Body of pancreas (tissue), 4 donors: ENCODE measurements at regions not wholly inside any gene's neighbourhood (a gene's known extent, or its start where the extent isn't known, plus 50 kb on each side); places are given as distances from the start of the nearest gene placed in this dataset.
"Not testable (repeated sequence)": the region's sequence is repeated elsewhere in the genome, so short reads cannot be mapped to it uniquely, and the experiment has no call there.

ENCODE experiments used
- POLR2A ChIP-seq, 3 donors: fragments of 450-650 bp; IDR thresholded peaks; one replicate each; pipeline ENCODE4 v1.6.1; 2016; ENCODE audit warnings: antibody characterized with exemption in 3 of 3, mild to moderate bottlenecking in 2 of 3
- TF ChIP-seq, protein P1 (sequence below), 7 experiments: fragments of 450-650 bp in 4 of 7; fragments of 200-600 bp in 3 of 7; sonication (generic) in 3 of 7; IDR thresholded peaks; one replicate each; pipeline ENCODE4 v1.5.1; 2016 to 2019; ENCODE audit warnings: antibody characterized with exemption in 7 of 7

DNA sequence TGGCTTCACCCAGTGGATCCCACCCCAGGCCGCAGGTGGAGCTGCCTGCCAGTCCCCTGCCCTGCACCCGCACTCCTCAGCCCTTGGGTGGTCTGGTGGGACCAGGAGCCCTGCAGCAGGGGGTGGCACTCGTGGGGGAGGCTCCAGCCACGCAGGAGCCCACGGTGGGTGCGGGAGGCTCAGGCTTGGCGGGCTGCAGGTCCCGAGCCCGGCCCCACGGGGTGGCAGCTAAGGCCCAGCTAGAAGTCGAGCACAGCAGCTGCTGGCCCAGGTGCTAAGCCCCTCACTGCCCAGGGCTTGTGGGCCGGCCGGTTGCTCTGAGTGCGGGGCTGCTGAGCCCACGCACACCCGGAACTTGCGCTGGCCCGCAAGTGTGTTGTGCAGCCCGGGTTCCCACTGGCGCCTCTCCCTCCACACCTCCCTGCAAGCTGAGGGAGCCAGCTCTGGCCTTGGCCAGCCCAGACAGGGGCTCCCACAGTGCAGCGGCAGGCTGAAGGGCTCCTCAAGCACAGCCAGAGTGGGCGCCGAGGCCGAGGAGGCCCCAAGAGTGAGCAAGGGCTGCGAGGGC lies 222.6 kb upstream of the LUZP2 start:
- TF ChIP-seq, protein P1, sequence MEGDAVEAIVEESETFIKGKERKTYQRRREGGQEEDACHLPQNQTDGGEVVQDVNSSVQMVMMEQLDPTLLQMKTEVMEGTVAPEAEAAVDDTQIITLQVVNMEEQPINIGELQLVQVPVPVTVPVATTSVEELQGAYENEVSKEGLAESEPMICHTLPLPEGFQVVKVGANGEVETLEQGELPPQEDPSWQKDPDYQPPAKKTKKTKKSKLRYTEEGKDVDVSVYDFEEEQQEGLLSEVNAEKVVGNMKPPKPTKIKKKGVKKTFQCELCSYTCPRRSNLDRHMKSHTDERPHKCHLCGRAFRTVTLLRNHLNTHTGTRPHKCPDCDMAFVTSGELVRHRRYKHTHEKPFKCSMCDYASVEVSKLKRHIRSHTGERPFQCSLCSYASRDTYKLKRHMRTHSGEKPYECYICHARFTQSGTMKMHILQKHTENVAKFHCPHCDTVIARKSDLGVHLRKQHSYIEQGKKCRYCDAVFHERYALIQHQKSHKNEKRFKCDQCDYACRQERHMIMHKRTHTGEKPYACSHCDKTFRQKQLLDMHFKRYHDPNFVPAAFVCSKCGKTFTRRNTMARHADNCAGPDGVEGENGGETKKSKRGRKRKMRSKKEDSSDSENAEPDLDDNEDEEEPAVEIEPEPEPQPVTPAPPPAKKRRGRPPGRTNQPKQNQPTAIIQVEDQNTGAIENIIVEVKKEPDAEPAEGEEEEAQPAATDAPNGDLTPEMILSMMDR (IDR thresholded peaks at IDR 0.05): not testable (repeated sequence)
- TF ChIP-seq POLR2A (IDR thresholded peaks at IDR 0.05): not testable (repeated sequence)
